Transverse colon (tissue), 4 donors: ENCODE measurements at regions not wholly inside any gene's neighbourhood (a gene's known extent, or its start where the extent isn't known, plus 50 kb on each side); places are given as distances from the start of the nearest gene placed in this dataset.

Source experiments
- DNase-seq: peaks from one replicate; pipeline ENCODE4 v3.0.0-alpha.2; 2019
- H3K27ac ChIP-seq, 4 donors: fragments of 200-600 bp; sonication (generic); 2 replicates each; pipeline ENCODE4 v1.5.1; 2016 to 2018; ENCODE audit warnings: inconsistent platforms in 4 of 4
- H3K27me3 ChIP-seq: fragments of 200-600 bp; sonication (generic); 2 replicates; pipeline ENCODE4 v1.5.1; 2017; ENCODE audit warnings: inconsistent platforms
- H3K36me3 ChIP-seq, 4 donors: fragments of 200-600 bp; sonication (generic); 2 replicates each; pipeline ENCODE4 v1.5.1; 2017 to 2019; ENCODE audit warnings: inconsistent platforms in 4 of 4
- H3K4me1 ChIP-seq, 4 donors: fragments of 200-600 bp; sonication (generic); 2 replicates each; pipeline ENCODE4 v1.5.1; 2017 to 2020; ENCODE audit warnings: inconsistent platforms in 4 of 4
- H3K4me3 ChIP-seq, 4 donors: fragments of 200-600 bp; sonication (generic); 1 replicate in 1 of 4; 2 replicates in 3 of 4; pipeline versions ENCODE4 v1.5.1 to v1.6.1; 2017 to 2019; ENCODE audit warnings: inconsistent platforms in 4 of 4
- H3K9me3 ChIP-seq, 2 donors: fragments of 200-600 bp; sonication (generic); 2 replicates each; pipeline ENCODE4 v1.5.1; 2017 to 2019; ENCODE audit warnings: inconsistent platforms in 2 of 2
- CTCF ChIP-seq, 5 experiments: fragments of 200-600 bp in 3 of 5; fragments of 450-650 bp in 2 of 5; sonication (generic) in 3 of 5; IDR thresholded peaks; 1 replicate in 2 of 5; 2 replicates in 3 of 5; pipeline ENCODE4 v1.5.1; 2016 to 2017; ENCODE audit warnings: antibody characterized with exemption in 5 of 5, inconsistent platforms in 3 of 5, mild to moderate bottlenecking in 2 of 5, moderate library complexity in 1 of 5
- EP300 ChIP-seq: sonication (generic); formaldehyde crosslinking; IDR thresholded peaks from one replicate; pipeline ENCODE4 v1.6.1; 2017; ENCODE audit warnings: antibody characterized with exemption, low read depth
- POLR2A ChIP-seq: fragments of 450-650 bp; IDR thresholded peaks from one replicate; pipeline ENCODE4 v1.6.1; 2016; ENCODE audit warnings: antibody characterized with exemption, mild to moderate bottlenecking, moderate library complexity
- POLR2AphosphoS5 ChIP-seq, 3 donors: sonication (generic); formaldehyde crosslinking; IDR thresholded peaks; one replicate each; pipeline ENCODE4 v1.6.1; 2016; ENCODE audit warnings: antibody characterized with exemption in 3 of 3
- WGBS, 2 donors: methylation state at CpG; one replicate each; pipeline ENCODE4 v1.1.5; 2018; ENCODE audit warnings: low coverage in 1 of 2; 5-methylcytosine and 5-hydroxymethylcytosine counted together
- in situ Hi-C, 4 donors: fragments of 200-750 bp; cut with MboI; loops; one replicate each; pipeline versions ENCODE4 v1.15.0 to v1.15.1; 2017; ENCODE audit warnings: low sequenced_read_pairs in 3 of 4, low pct_ligation_motif_present in 1 of 4, low pct_unique_long_range_greater_than_20kb in 1 of 4
- intact Hi-C: fragments of 100-400 bp; cut with DNase I; formaldehyde crosslinking; loops from one replicate; pipeline ENCODE4 v1.15.1; 2023; ENCODE audit warnings: low total_unique reads

- Histone ChIP-seq H3K27me3 (peaks cover 16% of the 10 kb centered on the region), H3K4me3 (no peak overlapping the region), H3K4me1 (no peaks in the 10 kb centered on the region), H3K9me3 (no peaks in the 10 kb centered on the region), H3K27ac (no peak overlapping the region), H3K36me3 (no peaks in the 10 kb centered on the region)
- in situ Hi-C loops, result loop anchor here in 2 of 4 donors (25.0 kb wide), 2 partner anchors 305 to 480 kb away; partner anchors contain the start of gene CCDC73 (in 1 of the 2)
- 73 to 75% methylated on average over 3 of the region's 3 CpGs for WGBS, 2 donors
- no peak for TF ChIP-seq CTCF (IDR thresholded peaks at IDR 0.05)
- TF ChIP-seq POLR2A, result no peak
- no peak for TF ChIP-seq POLR2AphosphoS5 (IDR thresholded peaks at IDR 0.05)
- no peak for TF ChIP-seq EP300
- DNase-seq, result no peak
- intact Hi-C loops, result no loop called here
Measured at GRCh38 chr11:32307471-32307870, 127.9 kb downstream of the WT1 start.

GRCh38 chr11:32307913-32308312, 127.4 kb downstream of the WT1 start:
- in situ Hi-C loops (loop anchor here in 2 of 4 donors (25.0 kb wide), 2 partner anchors 304 to 479 kb away; partner anchors contain the start of gene CCDC73 (in 1 of the 2)), intact Hi-C loops (no loop called here)
- H3K4me3 ChIP-seq, result no peak overlapping the region
- H3K4me1 ChIP-seq, result no peaks in the 10 kb centered on the region
- no peak overlapping the region for H3K27ac ChIP-seq
- no peaks in the 10 kb centered on the region for H3K9me3 ChIP-seq
- DNase-seq, result no peak
- no peaks in the 10 kb centered on the region for H3K36me3 ChIP-seq
- peaks cover 16% of the 10 kb centered on the region for H3K27me3 ChIP-seq
- TF ChIP-seq CTCF (IDR thresholded peaks at IDR 0.05), result no peak
- TF ChIP-seq POLR2AphosphoS5 (IDR thresholded peaks at IDR 0.05), result no peak
- TF ChIP-seq EP300, result no peak
- no peak for TF ChIP-seq POLR2A
- 78% methylated on average over 6 of the region's 6 CpGs; no CpG with 5 or more reads in 1 of the 2 donors for WGBS, 2 donors

GRCh38 chr11:32309530-32310213, 125.7 kb downstream of the WT1 start:
- no peak overlapping the region for H3K27ac ChIP-seq
- intact Hi-C loops, result loop anchor here (10.0 kb wide), 1 partner anchor 485 kb away; the partner anchor contains the start of gene CCDC73
- H3K9me3 ChIP-seq, result no peaks in the 10 kb centered on the region
- in situ Hi-C loops, result loop anchor here in 2 of 4 donors (25.0 kb wide), 2 partner anchors 303 to 478 kb away; partner anchors contain the start of gene CCDC73 (in 1 of the 2)
- H3K4me1 ChIP-seq, result no peaks in the 10 kb centered on the region
- no peak for TF ChIP-seq CTCF (IDR thresholded peaks at IDR 0.05)
- no peak for TF ChIP-seq POLR2AphosphoS5 (IDR thresholded peaks at IDR 0.05)
- TF ChIP-seq EP300, result no peak
- TF ChIP-seq POLR2A, result no peak
- no peak overlapping the region for H3K4me3 ChIP-seq
- H3K27me3 ChIP-seq, result peaks cover 16% of the 10 kb centered on the region
- H3K36me3 ChIP-seq, result no peaks in the 10 kb centered on the region
- DNase-seq, result no peak
- 58 to 66% methylated on average over 9 of the region's 9 CpGs for WGBS, 2 donors

- H3K36me3 ChIP-seq, result no peaks in the 10 kb centered on the region
- intact Hi-C loops (loop anchor here (10.0 kb wide), 1 partner anchor 485 kb away; the partner anchor contains the start of gene CCDC73), in situ Hi-C loops (loop anchor here in 2 of 4 donors (25.0 kb wide), 2 partner anchors 302 to 477 kb away; partner anchors contain the start of gene CCDC73 (in 1 of the 2))
- H3K4me1 ChIP-seq, result no peaks in the 10 kb centered on the region
- H3K27ac ChIP-seq, result no peak overlapping the region
- no peak for DNase-seq
- 34 to 52% methylated on average over 6 of the region's 6 CpGs for WGBS, 2 donors
- no peak overlapping the region for H3K4me3 ChIP-seq
- H3K27me3 ChIP-seq, result peaks cover 16% of the 10 kb centered on the region
- TF ChIP-seq EP300 (no peak), POLR2AphosphoS5 (IDR thresholded peaks at IDR 0.05) (no peak), CTCF (IDR thresholded peaks at IDR 0.05) (no peak), POLR2A (no peak)
- no peaks in the 10 kb centered on the region for H3K9me3 ChIP-seq
Measured at GRCh38 chr11:32310214-32310601, 125.1 kb downstream of the WT1 start.
